SH-SY5Y (cell line): ENCODE measurements at regions not wholly inside any gene's neighbourhood (a gene's known extent, or its start where the extent isn't known, plus 50 kb on each side); places are given as distances from the start of the nearest gene placed in this dataset.

ENCODE experiments used
- GATA2 ChIP-seq: IDR thresholded peaks from 2 replicates; pipeline ENCODE4 v1.6.1; 2011; ENCODE audit warnings: mild to moderate bottlenecking, low read depth, low read length
- GATA3 ChIP-seq: IDR thresholded peaks from 2 replicates; pipeline ENCODE4 v1.6.1; 2011; ENCODE audit warnings: low read depth, mild to moderate bottlenecking, low read length, moderate library complexity

- TF ChIP-seq GATA3 (no peak), GATA2 (no peak)
Measured at GRCh38 chr13:99724633-99725517, 223.6 kb downstream of the TM9SF2 start.

DNA sequence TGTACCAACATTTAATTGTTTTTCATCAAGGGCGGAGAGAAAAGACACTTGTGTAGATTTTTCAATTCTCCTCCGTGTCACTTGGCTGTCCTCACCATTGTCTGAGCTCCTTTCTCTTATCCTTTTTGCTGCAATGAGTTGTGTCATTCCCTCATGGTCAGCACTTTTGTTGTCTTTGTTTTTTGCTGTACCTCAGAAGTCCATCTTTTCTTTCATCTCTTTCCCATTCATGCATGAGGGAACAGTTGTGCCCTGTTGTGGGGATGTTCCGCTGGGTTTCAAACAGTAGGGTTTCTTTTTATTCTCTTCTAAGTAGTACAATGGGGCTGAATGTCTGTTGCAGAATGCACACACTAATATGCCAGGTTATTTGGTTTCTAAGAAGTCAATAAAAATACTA is 222.6 kb downstream of the TM9SF2 start:
- TF ChIP-seq GATA2 = no peak
- no peak for TF ChIP-seq GATA3

DNA sequence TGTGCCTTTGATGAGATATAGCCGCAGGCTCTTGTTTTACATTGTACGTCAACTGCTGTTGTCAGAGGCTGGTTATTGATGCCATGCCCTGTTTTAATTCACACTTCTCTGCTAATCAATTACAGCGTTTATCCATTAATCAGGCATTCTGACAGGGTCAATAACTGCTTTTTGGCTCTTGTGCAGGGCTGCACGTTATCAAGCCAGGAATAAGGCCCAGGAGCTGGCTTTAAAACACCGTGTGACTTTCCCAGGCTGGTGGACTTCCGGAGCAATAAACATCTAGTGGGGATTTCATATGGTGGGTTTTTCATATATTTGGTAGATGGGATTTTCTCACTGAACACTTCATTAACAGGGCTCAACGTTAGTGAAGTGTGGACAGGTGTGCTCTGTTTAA is 221.7 kb downstream of the TM9SF2 start:
- TF ChIP-seq GATA3 (no peak), GATA2 (no peak)

DNA sequence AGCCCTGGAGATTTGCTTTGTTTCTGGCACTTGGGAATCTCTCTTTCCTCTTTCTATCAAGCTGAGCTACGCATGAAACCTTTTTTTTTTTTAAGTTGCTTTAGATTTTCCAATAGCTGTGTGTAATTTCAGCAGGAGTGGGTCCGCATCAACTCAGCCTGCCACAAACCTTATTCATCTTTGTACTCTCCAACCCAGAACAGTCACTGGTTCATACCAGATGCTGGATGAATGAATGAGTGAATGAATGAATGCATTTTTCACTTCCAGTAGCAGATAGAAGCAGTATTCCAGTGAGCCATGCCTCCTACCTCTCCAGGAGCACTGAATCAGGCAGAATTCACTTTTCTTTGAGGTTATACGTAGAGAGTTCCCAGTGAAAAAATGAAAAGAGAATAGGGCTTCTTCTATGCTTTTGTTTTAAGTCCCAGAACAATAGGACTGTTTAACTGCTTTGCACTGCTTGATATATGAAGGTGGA is 221.1 kb downstream of the TM9SF2 start:
- no peak for TF ChIP-seq GATA2
- TF ChIP-seq GATA3 = no peak

- TF ChIP-seq GATA2 (no peak), GATA3 (no peak)
Measured at GRCh38 chr13:99721606-99722337, 220.5 kb downstream of the TM9SF2 start.

GRCh38 chr13:99717959-99718674 is 216.8 kb downstream of the TM9SF2 start:
- TF ChIP-seq GATA2 (no peak), GATA3 (no peak)

DNA sequence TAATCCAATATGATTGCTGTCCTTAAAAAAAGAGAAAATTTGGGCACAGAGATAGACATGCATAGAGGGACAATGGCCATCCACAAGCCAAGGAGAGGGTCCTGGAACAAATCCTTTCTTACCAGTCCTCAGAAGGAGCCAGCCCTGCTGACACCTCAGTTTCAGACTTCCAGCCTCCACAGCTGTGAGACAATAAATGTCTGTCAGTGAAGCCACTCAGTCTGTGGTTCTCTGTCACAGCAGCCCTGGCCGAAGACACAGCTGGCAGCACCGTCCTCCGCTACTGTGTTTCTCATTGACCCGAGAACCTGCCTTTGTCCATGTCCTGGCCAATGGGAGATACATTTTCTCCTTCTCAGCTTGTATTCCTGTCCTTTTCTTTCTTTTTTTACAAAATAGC is 207.9 kb downstream of the TM9SF2 start:
- no peak for TF ChIP-seq GATA3
- TF ChIP-seq GATA2 = no peak

DNA sequence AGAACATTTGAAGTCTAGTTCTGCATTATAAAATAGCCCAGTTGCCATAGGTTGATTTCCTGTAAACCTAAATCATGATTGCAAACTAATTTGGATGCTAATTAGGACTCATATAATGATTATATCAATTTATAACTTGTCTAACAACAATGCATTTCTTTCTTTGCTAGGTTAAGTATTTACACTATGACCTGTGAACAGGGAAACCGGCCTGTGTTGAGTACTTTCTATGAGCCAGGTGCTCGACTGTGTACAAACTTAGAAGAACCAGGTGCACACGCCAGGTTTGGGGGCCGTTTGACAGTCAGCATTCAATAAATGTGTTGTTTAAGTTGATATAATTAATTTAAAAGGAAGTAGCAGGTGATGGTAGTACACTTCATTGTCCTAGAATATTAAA is 203.1 kb downstream of the TM9SF2 start:
- TF ChIP-seq GATA3 = no peak
- no peak for TF ChIP-seq GATA2

- TF ChIP-seq GATA2 (no peak), GATA3 (no peak)
Measured at GRCh38 chr13:99703908-99704307, 202.6 kb downstream of the TM9SF2 start.

- TF ChIP-seq GATA3 (no peak), GATA2 (no peak)
Measured at GRCh38 chr13:99702687-99703319, 201.5 kb downstream of the TM9SF2 start.

GRCh38 chr13:99700468-99700867 is 199.2 kb downstream of the TM9SF2 start:
- no peak for TF ChIP-seq GATA2
- TF ChIP-seq GATA3 = no peak

DNA sequence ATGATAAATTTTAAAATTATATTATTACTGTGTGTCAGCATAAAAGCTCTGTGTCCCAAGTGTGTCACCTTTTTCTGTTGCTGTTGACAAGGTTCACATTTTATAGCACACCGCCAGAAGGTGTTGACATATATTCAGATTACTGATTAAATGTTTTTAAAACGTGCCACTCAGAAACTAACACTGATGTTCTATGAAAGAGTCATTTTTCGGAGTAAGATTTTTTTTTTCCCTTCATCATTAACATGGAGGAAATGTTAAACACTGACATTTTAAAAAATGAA is 197.5 kb downstream of the TM9SF2 start:
- TF ChIP-seq GATA2 (no peak), GATA3 (no peak)

- TF ChIP-seq GATA2 = no peak
- no peak for TF ChIP-seq GATA3
Measured at GRCh38 chr13:99698010-99698815, 196.9 kb downstream of the TM9SF2 start.

DNA sequence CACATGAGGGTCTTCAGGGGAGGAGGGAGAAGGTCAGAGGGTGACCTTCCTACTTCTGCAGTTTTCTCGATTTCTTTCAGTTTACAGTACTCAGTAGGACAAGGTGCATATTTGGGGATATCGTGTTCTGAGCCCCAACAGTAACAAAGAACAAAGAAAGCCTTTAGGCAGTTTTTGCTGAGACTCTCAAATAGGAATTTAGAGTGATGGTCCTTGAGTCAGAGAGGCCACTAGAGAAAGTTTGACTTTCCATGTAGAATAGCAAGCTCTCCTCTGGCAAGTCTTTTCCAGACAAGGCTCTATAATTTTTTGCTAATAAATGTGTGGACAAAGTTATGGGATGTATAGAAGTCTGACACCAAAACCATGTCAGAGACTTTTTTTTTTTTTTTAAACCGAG is 194.6 kb downstream of the TM9SF2 start:
- TF ChIP-seq GATA2 = no peak
- TF ChIP-seq GATA3 = no peak
